ENCODE measurements at regions not wholly inside any gene's neighbourhood (a gene's known extent, or its start where the extent isn't known, plus 50 kb on each side); places are given as distances from the start of the nearest gene placed in this dataset.
A peak's percentile ranks its signal among the peaks of the same experiment; 100 is the strongest.

DNA sequence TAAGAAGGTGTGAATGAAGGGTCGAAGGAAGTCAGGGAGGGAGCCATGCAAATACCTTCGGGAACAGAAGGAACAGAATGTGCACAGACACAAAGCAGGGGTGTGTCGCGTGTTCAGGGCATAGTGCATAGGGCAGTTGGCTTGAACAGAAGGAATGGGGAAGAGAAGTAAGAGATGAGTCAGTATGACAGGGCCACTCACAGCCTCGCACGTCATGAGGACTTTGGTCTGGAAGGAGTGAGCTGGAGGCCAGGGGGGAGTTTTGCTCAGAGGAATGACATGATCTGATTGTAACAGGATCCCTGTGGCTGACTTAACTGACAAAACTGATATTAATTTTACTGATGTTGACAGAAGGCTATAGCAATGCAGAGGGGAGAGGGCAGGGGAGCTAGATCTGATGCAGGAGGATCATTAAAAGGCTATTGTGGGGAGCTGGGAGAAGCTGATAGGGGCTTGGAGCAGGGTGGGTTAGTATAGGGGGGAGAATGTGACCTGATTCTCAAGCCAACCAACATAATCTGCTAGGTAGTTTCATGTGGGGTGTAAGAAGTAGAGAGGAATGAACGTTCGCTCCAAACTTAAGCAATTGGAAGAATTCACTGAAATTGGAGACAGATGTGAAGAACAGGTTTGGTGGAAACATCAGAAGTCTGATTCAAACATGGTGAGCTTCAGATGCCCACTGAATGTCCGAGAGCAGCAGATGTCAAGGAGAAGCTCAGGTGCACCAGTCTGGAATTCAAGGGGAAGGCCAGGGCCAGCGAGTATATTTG, 60.4 kb upstream of the COPS8 start (continued):
- TF ChIP-seq SETDB1 (CRISPR knock-in tag; IDR thresholded peaks at IDR 0.05; ENCODE audit: borderline replicate concordance) (no peak), ZNF333 (CRISPR knock-in tag; IDR thresholded peaks at IDR 0.05; ENCODE audit: borderline replicate concordance) (no peak), TRIM22 (IDR thresholded peaks at IDR 0.05) (no peak), KLF12 (CRISPR knock-in tag; IDR thresholded peaks at IDR 0.05; ENCODE audit: borderline replicate concordance) (no peak), FOXK2 (IDR thresholded peaks at IDR 0.05) (no peak), NPAS2 (CRISPR knock-in tag; IDR thresholded peaks at IDR 0.05; ENCODE audit: borderline replicate concordance) (no peak), RFXANK (CRISPR knock-in tag; IDR thresholded peaks at IDR 0.05) (no peak), ZSCAN22 (CRISPR knock-in tag; IDR thresholded peaks at IDR 0.05) (no peak), PHB2 (IDR thresholded peaks at IDR 0.05; ENCODE audit: partially characterized antibody) (no peak), POLR2AphosphoS5 (IDR thresholded peaks at IDR 0.05; ENCODE audit: low read depth, low read length) (no peak), ATAD3A (CRISPR knock-in tag; IDR thresholded peaks at IDR 0.05) (no peak), ZFYVE20 (CRISPR knock-in tag; IDR thresholded peaks at IDR 0.05; ENCODE audit: borderline replicate concordance, low read depth) (no peak), ZNF891 (CRISPR knock-in tag; IDR thresholded peaks at IDR 0.05) (no peak), RNF2 (conservative IDR thresholded peaks at IDR 0.05; ENCODE audit: low read depth) (no peak), ADNP (CRISPR knock-in tag; IDR thresholded peaks at IDR 0.05) (no peak), MED1 (CRISPR knock-in tag; IDR thresholded peaks at IDR 0.05) (no peak), PAWR (CRISPR knock-in tag; IDR thresholded peaks at IDR 0.05; ENCODE audit: borderline replicate concordance) (no peak), PAXIP1 (CRISPR knock-in tag; conservative IDR thresholded peaks at IDR 0.05) (peak; percentile 57), BORCS8-MEF2B (CRISPR knock-in tag; IDR thresholded peaks at IDR 0.05) (no peak), ZNF546 (CRISPR knock-in tag; conservative IDR thresholded peaks at IDR 0.05) (no peak), ZFY (CRISPR knock-in tag; IDR thresholded peaks at IDR 0.05) (no peak)
- TF ChIP-seq, protein P1, sequence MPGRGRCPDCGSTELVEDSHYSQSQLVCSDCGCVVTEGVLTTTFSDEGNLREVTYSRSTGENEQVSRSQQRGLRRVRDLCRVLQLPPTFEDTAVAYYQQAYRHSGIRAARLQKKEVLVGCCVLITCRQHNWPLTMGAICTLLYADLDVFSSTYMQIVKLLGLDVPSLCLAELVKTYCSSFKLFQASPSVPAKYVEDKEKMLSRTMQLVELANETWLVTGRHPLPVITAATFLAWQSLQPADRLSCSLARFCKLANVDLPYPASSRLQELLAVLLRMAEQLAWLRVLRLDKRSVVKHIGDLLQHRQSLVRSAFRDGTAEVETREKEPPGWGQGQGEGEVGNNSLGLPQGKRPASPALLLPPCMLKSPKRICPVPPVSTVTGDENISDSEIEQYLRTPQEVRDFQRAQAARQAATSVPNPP (CRISPR knock-in tag; IDR thresholded peaks at IDR 0.05): no peak
- TF ChIP-seq, protein P2, sequence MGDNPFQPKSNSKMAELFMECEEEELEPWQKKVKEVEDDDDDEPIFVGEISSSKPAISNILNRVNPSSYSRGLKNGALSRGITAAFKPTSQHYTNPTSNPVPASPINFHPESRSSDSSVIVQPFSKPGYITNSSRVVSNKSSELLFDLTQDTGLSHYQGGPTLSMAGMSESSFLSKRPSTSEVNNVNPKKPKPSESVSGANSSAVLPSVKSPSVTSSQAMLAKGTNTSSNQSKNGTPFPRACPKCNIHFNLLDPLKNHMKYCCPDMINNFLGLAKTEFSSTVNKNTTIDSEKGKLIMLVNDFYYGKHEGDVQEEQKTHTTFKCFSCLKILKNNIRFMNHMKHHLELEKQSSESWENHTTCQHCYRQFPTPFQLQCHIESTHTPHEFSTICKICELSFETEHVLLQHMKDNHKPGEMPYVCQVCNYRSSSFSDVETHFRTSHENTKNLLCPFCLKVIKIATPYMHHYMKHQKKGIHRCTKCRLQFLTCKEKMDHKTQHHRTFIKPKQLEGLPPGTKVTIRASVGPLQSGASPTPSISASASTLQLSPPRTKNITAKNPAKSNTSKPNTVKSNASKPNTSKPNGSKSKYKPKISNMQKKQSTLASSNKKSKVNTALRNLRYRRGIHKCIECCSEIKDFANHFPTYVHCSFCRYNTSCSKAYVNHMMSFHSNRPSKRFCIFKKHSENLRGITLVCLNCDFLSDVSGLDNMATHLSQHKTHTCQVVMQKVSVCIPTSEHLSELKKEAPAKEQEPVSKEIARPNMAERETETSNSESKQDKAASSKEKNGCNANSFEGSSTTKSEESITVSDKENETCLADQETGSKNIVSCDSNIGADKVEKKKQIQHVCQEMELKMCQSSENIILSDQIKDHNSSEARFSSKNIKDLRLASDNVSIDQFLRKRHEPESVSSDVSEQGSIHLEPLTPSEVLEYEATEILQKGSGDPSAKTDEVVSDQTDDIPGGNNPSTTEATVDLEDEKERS (CRISPR knock-in tag; IDR thresholded peaks at IDR 0.05): no peak

Measured in HepG2 (cell line).